GM19372 (cell line): ENCODE measurements at regions not wholly inside any gene's neighbourhood (a gene's known extent, or its start where the extent isn't known, plus 50 kb on each side); places are given as distances from the start of the nearest gene placed in this dataset.

Experiments
- ATAC-seq: cut with Tn5 transposase; IDR thresholded peaks from one replicate; pipeline ENCODE4 v1.9.1; 2021; ENCODE audit warnings: mild to moderate bottlenecking, low read depth, moderate library complexity; ENCODE audit not compliant: unreplicated experiment

GRCh38 chr15:97504031-97504792 lies 456.3 kb upstream of the ARRDC4 start:
- no peak for ATAC-seq

- ATAC-seq, result no peak
Observed at GRCh38 chr15:97517737-97518136, 442.8 kb upstream of the ARRDC4 start.

GRCh38 chr15:97520689-97521088 lies 439.8 kb upstream of the ARRDC4 start:
- ATAC-seq, result no peak

- no peak for ATAC-seq
Observed at GRCh38 chr15:97521381-97522285, 438.9 kb upstream of the ARRDC4 start.

GRCh38 chr15:97522347-97522746 lies 438.2 kb upstream of the ARRDC4 start:
- no peak for ATAC-seq

GRCh38 chr15:97525809-97526208 lies 434.7 kb upstream of the ARRDC4 start:
- ATAC-seq, result no peak

GRCh38 chr15:97528238-97528637 lies 432.3 kb upstream of the ARRDC4 start:
- no peak for ATAC-seq

- ATAC-seq, result no peak
Observed at GRCh38 chr15:97545799-97546198, 414.7 kb upstream of the ARRDC4 start.

GRCh38 chr15:97547381-97547780 lies 413.1 kb upstream of the ARRDC4 start:
- ATAC-seq, result no peak

- no peak for ATAC-seq
Observed at GRCh38 chr15:97561529-97561928, 399.0 kb upstream of the ARRDC4 start.

GRCh38 chr15:97563516-97563915 lies 397.0 kb upstream of the ARRDC4 start:
- ATAC-seq, result no peak

- no peak for ATAC-seq
Observed at GRCh38 chr15:97566961-97567360, 393.5 kb upstream of the ARRDC4 start.

GRCh38 chr15:97567411-97567810 lies 393.1 kb upstream of the ARRDC4 start:
- ATAC-seq, result no peak

GRCh38 chr15:97576929-97577645 lies 383.4 kb upstream of the ARRDC4 start:
- ATAC-seq, result no peak

- ATAC-seq, result no peak
Observed at GRCh38 chr15:97585408-97585807, 375.1 kb upstream of the ARRDC4 start.

- no peak for ATAC-seq
Observed at GRCh38 chr15:97592778-97593177, 367.7 kb upstream of the ARRDC4 start.

- ATAC-seq, result no peak
Observed at GRCh38 chr15:97597801-97598200, 362.7 kb upstream of the ARRDC4 start.

GRCh38 chr15:97598353-97598798 lies 362.1 kb upstream of the ARRDC4 start:
- ATAC-seq, result no peak

GRCh38 chr15:97600190-97600589 lies 360.3 kb upstream of the ARRDC4 start:
- no peak for ATAC-seq

- ATAC-seq, result no peak
Observed at GRCh38 chr15:97604677-97605076, 355.8 kb upstream of the ARRDC4 start.

- ATAC-seq, result no peak
Observed at GRCh38 chr15:97615114-97615513, 345.4 kb upstream of the ARRDC4 start.
